Right lobe of liver (tissue), 4 donors: ENCODE measurements at regions not wholly inside any gene's neighbourhood (a gene's known extent, or its start where the extent isn't known, plus 50 kb on each side); places are given as distances from the start of the nearest gene placed in this dataset.

Experiments used
- CTCF ChIP-seq, 4 donors: fragments of 200-600 bp in 3 of 4; fragments of 450-650 bp in 1 of 4; IDR thresholded peaks; one replicate each; pipeline versions ENCODE4 v1.5.1 to v1.8.0; 2016 to 2022; ENCODE audit warnings: antibody characterized with exemption in 4 of 4, mild to moderate bottlenecking in 2 of 4
- POLR2A ChIP-seq: fragments of 450-650 bp; IDR thresholded peaks from one replicate; pipeline ENCODE4 v1.6.1; 2017; ENCODE audit warnings: antibody characterized with exemption, mild to moderate bottlenecking
- donor health status: DM: no; HTN: no; CAD: no.
- donor health status: DM: no; HTN: no; CAD: no.
- donor health status: DM: no; HTN: yes; CAD: no.

GRCh38 chr13:34756136-34756535 lies 185.9 kb upstream of the NBEA start:
- TF ChIP-seq CTCF (IDR thresholded peaks at IDR 0.05) (no peak), POLR2A (no peak)
